BJ (cell line): ENCODE measurements at regions not wholly inside any gene's neighbourhood (a gene's known extent, or its start where the extent isn't known, plus 50 kb on each side); places are given as distances from the start of the nearest gene placed in this dataset.
"Not testable (repeated sequence)": the region's sequence is repeated elsewhere in the genome, so short reads cannot be mapped to it uniquely, and the experiment has no call there.

ENCODE experiments used
- CTCF ChIA-PET: fragments of 350-600 bp; formaldehyde crosslinking; extraction: SDS; loops from one replicate; lab custom pipeline; 2021; ENCODE audit warnings: antibody characterized with exemption, inconsistent platforms; lab: Yijun Ruan, JAX
- POLR2A ChIA-PET: fragments of 300-600 bp; sonication (Branson Sonifier 250); formaldehyde crosslinking; extraction: SDS; loops from one replicate; lab custom pipeline; 2021; ENCODE audit warnings: antibody characterized with exemption; lab: Charles Lee
- DNase-seq: peaks from one replicate; pipeline ENCODE4 v3.0.0-alpha.2; 2011; ENCODE audit warnings: low read depth
- H3K27me3 ChIP-seq: 2 replicates; pipeline ENCODE4 v1.6.0; 2011; ENCODE audit warnings: low read length; ENCODE audit not compliant: control insufficient read depth, insufficient read depth
- H3K36me3 ChIP-seq: 2 replicates; pipeline ENCODE4 v1.5.1; 2011; ENCODE audit warnings: low read length; ENCODE audit not compliant: control insufficient read depth, insufficient read depth
- H3K4me3 ChIP-seq: 2 replicates; pipeline ENCODE4 v1.5.1; 2011; ENCODE audit warnings: low read depth, mild to moderate bottlenecking, control low read depth, low read length
- TF ChIP-seq, protein P1 (sequence below): IDR thresholded peaks from 2 replicates; pipeline ENCODE4 v1.5.1; 2011; ENCODE audit warnings: low read depth, mild to moderate bottlenecking, control low read depth, inconsistent platforms, low read length, moderate library complexity; ENCODE audit not compliant: insufficient read depth

DNA sequence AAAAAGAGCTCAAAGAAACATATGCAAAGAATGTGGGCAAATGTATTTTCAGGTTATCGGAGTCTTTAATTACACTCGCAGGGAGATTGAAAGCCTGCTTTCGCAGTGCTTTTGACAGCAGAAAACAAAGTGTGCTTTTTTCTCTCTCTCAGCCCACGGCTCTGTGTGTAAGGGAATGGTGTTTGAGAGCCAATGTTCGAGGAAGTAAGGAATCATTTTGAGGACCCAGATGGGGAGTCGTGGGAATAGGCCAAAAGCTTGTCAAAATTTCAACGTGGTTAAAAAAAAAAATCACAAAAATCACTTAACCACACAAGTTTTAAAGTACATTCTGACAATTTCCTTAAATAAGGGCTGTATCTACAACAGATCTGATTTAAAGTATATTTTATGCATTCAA lies 197.1 kb upstream of the IRS2 start:
- H3K4me3 ChIP-seq, result no peak overlapping the region
- TF ChIP-seq, protein P1, sequence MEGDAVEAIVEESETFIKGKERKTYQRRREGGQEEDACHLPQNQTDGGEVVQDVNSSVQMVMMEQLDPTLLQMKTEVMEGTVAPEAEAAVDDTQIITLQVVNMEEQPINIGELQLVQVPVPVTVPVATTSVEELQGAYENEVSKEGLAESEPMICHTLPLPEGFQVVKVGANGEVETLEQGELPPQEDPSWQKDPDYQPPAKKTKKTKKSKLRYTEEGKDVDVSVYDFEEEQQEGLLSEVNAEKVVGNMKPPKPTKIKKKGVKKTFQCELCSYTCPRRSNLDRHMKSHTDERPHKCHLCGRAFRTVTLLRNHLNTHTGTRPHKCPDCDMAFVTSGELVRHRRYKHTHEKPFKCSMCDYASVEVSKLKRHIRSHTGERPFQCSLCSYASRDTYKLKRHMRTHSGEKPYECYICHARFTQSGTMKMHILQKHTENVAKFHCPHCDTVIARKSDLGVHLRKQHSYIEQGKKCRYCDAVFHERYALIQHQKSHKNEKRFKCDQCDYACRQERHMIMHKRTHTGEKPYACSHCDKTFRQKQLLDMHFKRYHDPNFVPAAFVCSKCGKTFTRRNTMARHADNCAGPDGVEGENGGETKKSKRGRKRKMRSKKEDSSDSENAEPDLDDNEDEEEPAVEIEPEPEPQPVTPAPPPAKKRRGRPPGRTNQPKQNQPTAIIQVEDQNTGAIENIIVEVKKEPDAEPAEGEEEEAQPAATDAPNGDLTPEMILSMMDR, result no peak
- CTCF ChIA-PET, result no interaction called here
- POLR2A ChIA-PET, result no interaction called here
- H3K36me3 ChIP-seq, result no peaks in the 10 kb centered on the region
- no peak for DNase-seq
- H3K27me3 ChIP-seq, result no peaks in the 10 kb centered on the region

DNA sequence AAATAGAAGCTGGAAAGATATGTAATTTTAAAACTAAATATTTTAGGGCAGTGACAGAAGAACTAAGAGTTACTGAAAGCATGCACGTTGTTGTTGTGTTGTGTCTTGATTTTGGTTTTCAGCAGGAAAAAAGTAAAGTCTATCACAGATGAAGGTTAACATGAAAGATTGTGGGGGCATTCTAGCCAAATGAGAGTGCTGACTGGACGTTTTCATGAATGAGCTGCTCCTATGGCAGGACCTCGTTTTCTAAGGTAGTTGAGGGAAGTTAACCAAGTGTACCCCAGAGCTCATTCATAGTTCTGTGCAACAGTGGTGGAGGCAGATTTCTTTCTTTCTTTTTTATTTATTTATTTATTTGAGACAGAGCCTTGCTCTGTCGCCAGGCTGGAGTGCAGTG lies 194.6 kb upstream of the IRS2 start:
- Histone ChIP-seq H3K36me3 (no peaks in the 10 kb centered on the region), H3K27me3 (no peaks in the 10 kb centered on the region), H3K4me3 (no peak overlapping the region)
- DNase-seq, result no peak
- TF ChIP-seq, protein P1, result no peak
- CTCF ChIA-PET, result interaction anchor here (0.6 to 0.8 kb wide), 2 partner anchors 9 to 176 kb away, joined by 3 read pairs; no protein-coding TSS in a partner anchor
- POLR2A ChIA-PET, result no interaction called here

DNA sequence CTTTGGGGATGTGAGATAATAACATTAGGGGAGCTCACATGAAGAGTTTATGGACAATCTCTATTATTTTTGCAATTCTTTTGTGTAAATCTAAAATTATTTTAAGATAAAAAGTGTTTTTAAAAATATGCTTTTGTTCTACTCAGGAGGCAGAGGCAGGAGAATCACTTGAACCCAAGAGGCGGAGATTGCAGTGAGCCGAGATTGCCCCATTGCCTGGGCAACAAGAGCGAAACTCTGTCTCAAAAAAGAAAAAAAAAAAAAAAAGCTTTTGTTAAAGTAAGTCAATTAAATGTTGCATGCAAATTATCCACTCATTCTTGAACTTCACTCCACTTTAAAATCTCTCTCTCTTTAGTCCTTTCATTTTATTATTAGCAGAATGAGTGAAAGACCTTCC lies 193.3 kb upstream of the IRS2 start:
- POLR2A ChIA-PET, CTCF ChIA-PET, H3K36me3 ChIP-seq, H3K4me3 ChIP-seq, DNase-seq, H3K27me3 ChIP-seq: not testable (repeated sequence)

DNA sequence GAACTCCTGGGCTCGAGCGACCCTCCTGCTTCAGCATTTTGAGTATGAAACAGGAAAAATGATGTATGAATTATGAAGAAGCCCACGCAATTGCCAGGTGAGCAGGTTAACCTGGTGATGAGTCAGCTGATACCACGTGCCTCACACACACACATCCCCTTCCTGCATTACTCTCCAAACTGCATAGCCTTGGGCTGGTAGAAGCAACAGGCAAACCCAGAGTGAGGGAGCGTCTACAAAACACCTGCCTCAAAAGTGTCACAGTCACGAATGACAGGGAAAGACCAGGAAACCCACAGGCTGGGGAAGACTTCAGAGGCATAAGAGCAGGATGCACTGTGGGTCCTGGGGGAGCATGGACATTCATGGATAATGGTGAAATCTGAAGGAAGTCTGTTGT lies 192.8 kb upstream of the IRS2 start:
- TF ChIP-seq, protein P1, result no peak
- Histone ChIP-seq H3K36me3 (no peaks in the 10 kb centered on the region), H3K27me3 (no peaks in the 10 kb centered on the region), H3K4me3 (no peak overlapping the region)
- DNase-seq, result no peak
- POLR2A ChIA-PET, result no interaction called here
- CTCF ChIA-PET, result no interaction called here

DNA sequence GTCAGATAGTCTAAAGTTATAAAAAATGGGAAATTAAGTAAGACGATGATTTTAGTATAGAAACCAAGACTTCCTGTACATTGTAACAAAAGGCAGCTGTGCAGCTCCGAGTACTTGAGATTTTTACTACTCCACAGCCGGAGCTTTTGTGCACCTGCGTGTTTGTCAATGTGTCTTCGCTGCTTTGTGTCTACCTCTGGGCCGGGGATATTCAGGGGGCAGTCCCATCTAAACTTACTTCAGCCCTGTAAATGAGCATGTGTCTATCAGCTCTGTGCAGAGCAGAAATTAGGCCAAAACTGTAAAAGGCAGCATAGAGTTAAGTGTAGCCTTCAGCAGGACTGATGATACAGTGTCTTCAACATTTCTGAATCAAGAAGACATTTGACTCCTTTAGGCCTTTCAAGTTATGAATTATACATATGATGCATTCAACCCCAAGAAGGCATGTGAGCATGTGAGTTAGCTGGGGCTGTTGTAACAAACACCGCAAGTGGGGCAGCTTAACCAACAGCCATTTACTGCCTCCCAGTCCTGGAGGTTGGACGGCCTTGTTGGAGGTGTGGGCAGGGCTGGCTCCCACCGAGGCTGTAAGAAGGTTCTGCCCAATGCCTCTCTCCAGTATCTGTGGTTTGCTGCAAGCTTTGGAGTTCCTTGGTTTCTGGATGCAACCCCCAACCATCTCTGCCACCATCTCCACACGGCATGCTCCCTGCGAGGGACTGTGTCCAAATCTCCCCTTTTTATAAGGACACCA lies 191.0 kb upstream of the IRS2 start:
- TF ChIP-seq, protein P1, result no peak
- ChIA-PET POLR2A (no interaction called here), CTCF (no interaction called here)
- Histone ChIP-seq H3K36me3 (no peaks in the 10 kb centered on the region), H3K4me3 (no peak overlapping the region), H3K27me3 (no peaks in the 10 kb centered on the region)
- no peak for DNase-seq
